H1 (cell line): ENCODE measurements at regions not wholly inside any gene's neighbourhood (a gene's known extent, or its start where the extent isn't known, plus 50 kb on each side); places are given as distances from the start of the nearest gene placed in this dataset.

Experiments
- CTCF ChIA-PET: fragments of 300-600 bp; sonication (Branson Sonifier 250); formaldehyde crosslinking; loops from one replicate; lab custom pipeline; 2021; ENCODE audit not compliant: partially characterized antibody; lab: Charles Lee
- POLR2A ChIA-PET: fragments of 300-600 bp; sonication (Branson Sonifier 250); formaldehyde crosslinking; loops from one replicate; lab custom pipeline; 2021; ENCODE audit warnings: inconsistent platforms; ENCODE audit not compliant: partially characterized antibody; lab: Charles Lee
- DNase-seq, 2 experiments: peaks; one replicate each; pipeline versions ENCODE4 v3.0.0 to v3.0.0-alpha.2; 2010 to 2022; ENCODE audit warnings: low spot score in 2 of 2, low read depth in 1 of 2, mixed read lengths in 1 of 2
- FAIRE-seq: peaks from 2 replicates; lab custom pipeline; 2011; peaks lifted over from hg19 to GRCh38; lab: Jason Lieb, UNC
- H2AFZ ChIP-seq: 2 replicates; pipeline ENCODE4 v1.8.1; 2012; ENCODE audit warnings: low read length, inconsistent platforms
- H2AK5ac ChIP-seq: 2 replicates; pipeline ENCODE4 v1.6.1; 2013; ENCODE audit warnings: low read depth, low read length
- H2BK120ac ChIP-seq: replicated peaks from 2 replicates; pipeline ENCODE3; 2013; ENCODE audit warnings: low read depth, low read length, inconsistent platforms
- H2BK12ac ChIP-seq: 2 replicates; pipeline ENCODE4 v1.6.1; 2013; ENCODE audit warnings: low read depth, low read length
- H2BK15ac ChIP-seq: 2 replicates; pipeline ENCODE4 v1.6.1; 2013; ENCODE audit warnings: low read length
- H2BK20ac ChIP-seq: 2 replicates; pipeline ENCODE4 v1.6.1; 2013; ENCODE audit warnings: low read length
- H2BK5ac ChIP-seq: 2 replicates; pipeline ENCODE4 v1.6.1; 2013; ENCODE audit warnings: low read depth, low read length
- H3K14ac ChIP-seq: 2 replicates; pipeline ENCODE4 v1.6.1; 2013; ENCODE audit warnings: inconsistent platforms; ENCODE audit not compliant: insufficient read length
- H3K18ac ChIP-seq: 2 replicates; pipeline ENCODE4 v1.6.1; 2013; ENCODE audit warnings: low read length; ENCODE audit errors: extremely low read depth
- H3K23ac ChIP-seq: 2 replicates; pipeline ENCODE4 v1.6.1; 2013; ENCODE audit warnings: inconsistent platforms; ENCODE audit not compliant: insufficient read length
- H3K23me2 ChIP-seq: 2 replicates; pipeline ENCODE4 v1.6.1; 2013; ENCODE audit warnings: low read depth, low read length
- H3K27ac ChIP-seq: 2 replicates; pipeline ENCODE4 v1.6.1; 2011; ENCODE audit warnings: low read depth, low read length, inconsistent platforms
- H3K27me3 ChIP-seq, 4 experiments: replicated peaks in 1 of 4; 1 replicate in 1 of 4; 2 replicates in 3 of 4; pipeline versions ENCODE4 v1.6.1 to v1.8.1; 2011 to 2013; ENCODE audit warnings: low read length in 3 of 4, mild to moderate bottlenecking in 3 of 4, inconsistent platforms in 2 of 4, mixed read lengths in 2 of 4, moderate library complexity in 1 of 4; ENCODE audit not compliant: control insufficient read depth in 3 of 4, insufficient read depth in 3 of 4; ENCODE audit errors: extremely low read depth in 1 of 4
- H3K36me3 ChIP-seq, 4 experiments: 2 replicates each; pipeline versions ENCODE4 v1.6.1 to v1.8.1; 2011 to 2013; ENCODE audit warnings: mild to moderate bottlenecking in 4 of 4, low read length in 3 of 4, moderate library complexity in 2 of 4, control low read depth in 1 of 4, inconsistent platforms in 1 of 4; ENCODE audit not compliant: insufficient read depth in 4 of 4, control insufficient read depth in 2 of 4
- H3K4ac ChIP-seq: replicated peaks from 2 replicates; pipeline ENCODE3; 2013; ENCODE audit warnings: low read length, low read depth, mixed read lengths, inconsistent platforms; ENCODE audit not compliant: insufficient read length
- H3K4me1 ChIP-seq, 4 experiments: replicated peaks in 1 of 4; 1 replicate in 1 of 4; 2 replicates in 3 of 4; pipeline versions ENCODE4 v1.6.1 to v1.8.1; 2011 to 2013; ENCODE audit warnings: low read length in 3 of 4, inconsistent platforms in 2 of 4, mixed read lengths in 1 of 4; ENCODE audit not compliant: insufficient read depth in 4 of 4, control insufficient read depth in 3 of 4
- H3K4me2 ChIP-seq, 2 experiments: 2 replicates each; pipeline versions ENCODE4 v1.6.1 to v1.8.1; 2011 to 2013; ENCODE audit warnings: low read depth in 2 of 2, low read length in 2 of 2, control low read depth in 1 of 2, inconsistent platforms in 1 of 2, mild to moderate bottlenecking in 1 of 2; ENCODE audit not compliant: insufficient read depth in 1 of 2
- H3K4me3 ChIP-seq, 4 experiments: fragments of 200-600, 300-600 bp in 1 of 4; sonication (generic), shearing (Covaris generic), sonication (Bioruptor Twin) in 1 of 4; 2 replicates each; pipeline versions ENCODE4 v1.5.1 to v1.8.1; 2011 to 2016; ENCODE audit warnings: low read length in 4 of 4, low read depth in 3 of 4, control low read depth in 2 of 4, inconsistent platforms in 2 of 4, mild to moderate bottlenecking in 2 of 4, mixed read lengths in 1 of 4, moderate library complexity in 1 of 4; ENCODE audit not compliant: insufficient read depth in 2 of 4; ENCODE audit errors: extremely low read depth in 1 of 4
- H3K56ac ChIP-seq: replicated peaks from 2 replicates; pipeline ENCODE3; 2013; ENCODE audit warnings: low read depth, mild to moderate bottlenecking, mixed read lengths, low read length, inconsistent platforms; ENCODE audit not compliant: insufficient read length
- H3K79me1 ChIP-seq: 2 replicates; pipeline ENCODE4 v1.6.1; 2013; ENCODE audit warnings: low read depth, low read length, control low read depth
- H3K79me2 ChIP-seq, 2 experiments: 2 replicates each; pipeline versions ENCODE4 v1.6.1 to v1.8.1; 2012 to 2013; ENCODE audit warnings: low read length in 2 of 2, mild to moderate bottlenecking in 2 of 2, inconsistent platforms in 1 of 2; ENCODE audit not compliant: insufficient read depth in 2 of 2, control insufficient read depth in 1 of 2
- H3K9ac ChIP-seq, 4 experiments: replicated peaks in 1 of 4; 1 replicate in 1 of 4; 2 replicates in 3 of 4; pipeline versions ENCODE4 v1.6.1 to v1.8.1; 2011 to 2013; ENCODE audit warnings: low read depth in 3 of 4, low read length in 3 of 4, control low read depth in 2 of 4, mild to moderate bottlenecking in 2 of 4, moderate library complexity in 2 of 4, inconsistent platforms in 1 of 4; ENCODE audit errors: extremely low read depth in 1 of 4
- H3K9me3 ChIP-seq, 2 experiments: 2 replicates each; pipeline versions ENCODE4 v1.6.1 to v1.8.1; 2012 to 2013; ENCODE audit warnings: mild to moderate bottlenecking in 2 of 2, moderate library complexity in 2 of 2, control low read depth in 1 of 2, inconsistent platforms in 1 of 2, low read depth in 1 of 2, low read length in 1 of 2, mixed read lengths in 1 of 2; ENCODE audit not compliant: insufficient read depth in 2 of 2
- H4K20me1 ChIP-seq, 2 experiments: replicated peaks in 1 of 2; 2 replicates each; pipeline versions ENCODE3 to v1.8.1; 2011 to 2013; ENCODE audit warnings: inconsistent platforms in 2 of 2, low read length in 2 of 2, mild to moderate bottlenecking in 1 of 2; ENCODE audit not compliant: insufficient read depth in 2 of 2, control insufficient read depth in 1 of 2
- H4K5ac ChIP-seq: 2 replicates; pipeline ENCODE4 v1.6.1; 2013; ENCODE audit warnings: low read length, low read depth, mixed read lengths, inconsistent platforms; ENCODE audit not compliant: insufficient read length
- H4K8ac ChIP-seq: 2 replicates; pipeline ENCODE4 v1.8.0; 2013; ENCODE audit warnings: mild to moderate bottlenecking, moderate library complexity, low read length, inconsistent platforms; ENCODE audit not compliant: insufficient read depth; ENCODE audit errors: extremely low read depth
- H4K91ac ChIP-seq: replicated peaks from 2 replicates; pipeline ENCODE3; 2013; ENCODE audit warnings: low read length, mixed read lengths, inconsistent platforms; ENCODE audit not compliant: insufficient read length
- ATF2 ChIP-seq: IDR thresholded peaks from 2 replicates; pipeline ENCODE4 v1.6.1; 2012; ENCODE audit warnings: low read length, inconsistent platforms
- CBX5 ChIP-seq: fragments of 300-800, 300-1000 bp; sonication (generic); IDR thresholded peaks from 2 replicates; pipeline ENCODE4 v1.7.1; 2016; ENCODE audit warnings: antibody characterized with exemption, low read length, low read depth
- CTBP2 ChIP-seq: IDR thresholded peaks from 2 replicates; pipeline ENCODE4 v1.7.0; 2011; ENCODE audit warnings: borderline replicate concordance, mild to moderate bottlenecking, moderate library complexity, mixed read lengths, low read length; ENCODE audit not compliant: insufficient read depth, insufficient read length
- HDAC2 ChIP-seq, 2 experiments: fragments of 300-600 bp in 1 of 2; sonication (generic) in 1 of 2; IDR thresholded peaks; 2 replicates each; pipeline ENCODE4 v1.6.1; 2011 to 2012; ENCODE audit warnings: low read depth in 2 of 2, low read length in 2 of 2, mild to moderate bottlenecking in 2 of 2, moderate library complexity in 2 of 2, borderline replicate concordance in 1 of 2, inconsistent platforms in 1 of 2
- PHF8 ChIP-seq: fragments of 200-600 bp; sonication (generic); conservative IDR thresholded peaks from 2 replicates; pipeline ENCODE4 v1.7.1; 2012; ENCODE audit warnings: low read depth, mild to moderate bottlenecking, inconsistent platforms, low read length, moderate library complexity
- POU5F1 ChIP-seq: IDR thresholded peaks from 2 replicates; pipeline ENCODE4 v1.6.1; 2011; ENCODE audit warnings: low read depth, mild to moderate bottlenecking, low read length, moderate library complexity
- WGBS, 2 experiments: shearing (Covaris generic) in 1 of 2; methylation state at CpG; one replicate each; pipeline versions ENCODE4 v1.1.6 to v1.1.7; 2013 to 2015; ENCODE audit warnings: low lambda C conversion rate in 2 of 2, mixed read lengths in 2 of 2, inconsistent platforms in 1 of 2, low coverage in 1 of 2, missing lambda C conversion rate in 1 of 2; ENCODE audit not compliant: insufficient replicate concordance in 2 of 2, insufficient coverage in 1 of 2, insufficient read length in 1 of 2; ENCODE audit errors: extremely low coverage in 1 of 2, missing lambda C conversion rate in 1 of 2; 5-methylcytosine and 5-hydroxymethylcytosine counted together

DNA sequence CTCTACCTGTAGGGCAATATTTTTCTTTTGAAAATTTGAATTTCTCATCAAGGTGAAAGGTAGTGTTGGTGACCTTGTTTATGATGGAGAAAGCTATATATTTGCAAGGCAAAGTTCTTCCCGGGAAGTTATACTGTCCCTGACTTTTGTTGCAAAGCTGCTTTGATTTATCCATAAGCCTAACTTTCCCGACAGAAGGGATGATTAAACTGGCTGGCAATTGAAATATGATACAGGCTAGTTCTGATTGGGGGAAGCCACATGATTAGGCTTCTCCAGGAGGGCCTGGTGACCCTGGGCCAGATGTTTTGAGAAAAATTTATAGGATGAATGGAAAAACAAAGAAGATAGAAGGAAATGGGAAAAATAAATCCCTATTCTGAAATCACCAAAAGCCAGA, 215.5 kb downstream of the ACTR3B start:
- H3K4me2 ChIP-seq: no peak overlapping the region
- DNase-seq (no peak), FAIRE-seq (no peak)
- H4K5ac ChIP-seq: no peak overlapping the region
- no peak overlapping the region for H2BK15ac ChIP-seq
- H3K79me2 ChIP-seq: no peaks in the 10 kb centered on the region
- H4K91ac ChIP-seq: no peak overlapping the region
- H3K79me1 ChIP-seq: no peaks in the 10 kb centered on the region
- H2AFZ ChIP-seq: no peak overlapping the region
- H3K23me2 ChIP-seq: no peaks in the 10 kb centered on the region; the same call in 1 of the 2 replicates
- no peaks in the 10 kb centered on the region for H4K20me1 ChIP-seq
- H2BK20ac ChIP-seq: no peak overlapping the region
- no peak overlapping the region for H3K23ac ChIP-seq
- H3K4me1 ChIP-seq: peaks cover 0 to 3% (median 2%) of the 10 kb centered on the region in 4 experiments; a peak in 5 of 7 replicates
- H3K36me3 ChIP-seq: peaks cover 0 to 13% (median 6%) of the 10 kb centered on the region in 4 experiments; a peak in 2 of 8 replicates
- H2BK12ac ChIP-seq: no peak overlapping the region
- H3K27ac ChIP-seq: no peak overlapping the region
- no peak overlapping the region for H3K9ac ChIP-seq
- peaks cover 22 to 25% of the 10 kb centered on the region in 2 experiments for H3K9me3 ChIP-seq
- TF ChIP-seq PHF8 (no peak), CBX5 (no peak), ATF2 (no peak), CTBP2 (no peak), HDAC2 (IDR thresholded peaks at IDR 0.05; ENCODE audit: borderline replicate concordance in 1 of 2, low read depth in 2 of 2, low read length in 2 of 2) (no peak), POU5F1 (no peak)
- no peak overlapping the region for H3K56ac ChIP-seq
- H3K14ac ChIP-seq: no peak overlapping the region
- ChIA-PET CTCF (no interaction called here), POLR2A (interaction anchor here (1.4 kb wide), 1 partner anchor 10 kb away, joined by 5 read pairs; no protein-coding TSS in a partner anchor)
- no peak overlapping the region for H2BK120ac ChIP-seq
- H3K4me3 ChIP-seq: no peak overlapping the region
- H3K27me3 ChIP-seq: no peaks in the 10 kb centered on the region; a peak in 1 of 7 replicates
- H2BK5ac ChIP-seq: no peak overlapping the region
- no peak overlapping the region for H3K4ac ChIP-seq
- H4K8ac ChIP-seq: no peak overlapping the region
- H3K18ac ChIP-seq: no peak overlapping the region
- 84% methylated on average over 2 of the region's 2 CpGs; no CpG with 5 or more reads in 1 of the 2 experiments for WGBS, 2 experiments
- no peak overlapping the region for H2AK5ac ChIP-seq
